ENCODE measurements at regions not wholly inside any gene's neighbourhood (a gene's known extent, or its start where the extent isn't known, plus 50 kb on each side); places are given as distances from the start of the nearest gene placed in this dataset.

DNA sequence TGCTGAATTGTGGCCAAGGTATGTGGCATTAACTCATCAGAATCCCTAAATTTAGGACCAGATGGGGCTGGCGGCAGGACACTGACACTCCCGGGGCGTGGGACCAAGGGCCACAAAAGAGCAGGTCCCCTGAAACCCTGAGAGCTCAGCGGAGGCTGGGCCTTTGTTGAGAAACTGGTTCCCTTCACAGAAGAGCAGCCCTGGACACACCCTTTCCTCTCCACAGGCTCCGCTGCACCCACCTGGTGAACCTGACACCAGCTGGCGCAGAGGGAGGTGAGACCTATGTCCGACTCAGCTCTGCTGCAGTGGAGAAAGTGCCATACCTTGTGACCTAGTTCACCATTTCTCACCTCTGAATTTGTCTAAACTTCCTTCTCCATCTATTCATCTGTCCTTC is 119.5 kb downstream of the RTP5 start:
- no peak overlapping the region for H3K27ac Mint-ChIP-seq
- H3K4me1 Mint-ChIP-seq, result peaks cover 13% of the 10 kb centered on the region
- H3K27me3 Mint-ChIP-seq (ENCODE audit: low read depth), result peaks cover 2% of the 10 kb centered on the region
- no peak overlapping the region for H3K4me3 Mint-ChIP-seq
- H3K9me3 Mint-ChIP-seq, result peaks cover 4% of the 10 kb centered on the region
- TF ChIP-seq, protein P1, sequence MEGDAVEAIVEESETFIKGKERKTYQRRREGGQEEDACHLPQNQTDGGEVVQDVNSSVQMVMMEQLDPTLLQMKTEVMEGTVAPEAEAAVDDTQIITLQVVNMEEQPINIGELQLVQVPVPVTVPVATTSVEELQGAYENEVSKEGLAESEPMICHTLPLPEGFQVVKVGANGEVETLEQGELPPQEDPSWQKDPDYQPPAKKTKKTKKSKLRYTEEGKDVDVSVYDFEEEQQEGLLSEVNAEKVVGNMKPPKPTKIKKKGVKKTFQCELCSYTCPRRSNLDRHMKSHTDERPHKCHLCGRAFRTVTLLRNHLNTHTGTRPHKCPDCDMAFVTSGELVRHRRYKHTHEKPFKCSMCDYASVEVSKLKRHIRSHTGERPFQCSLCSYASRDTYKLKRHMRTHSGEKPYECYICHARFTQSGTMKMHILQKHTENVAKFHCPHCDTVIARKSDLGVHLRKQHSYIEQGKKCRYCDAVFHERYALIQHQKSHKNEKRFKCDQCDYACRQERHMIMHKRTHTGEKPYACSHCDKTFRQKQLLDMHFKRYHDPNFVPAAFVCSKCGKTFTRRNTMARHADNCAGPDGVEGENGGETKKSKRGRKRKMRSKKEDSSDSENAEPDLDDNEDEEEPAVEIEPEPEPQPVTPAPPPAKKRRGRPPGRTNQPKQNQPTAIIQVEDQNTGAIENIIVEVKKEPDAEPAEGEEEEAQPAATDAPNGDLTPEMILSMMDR (IDR thresholded peaks at IDR 0.05; ENCODE audit: unreplicated experiment in 3 of 3), result no peak
- H3K36me3 Mint-ChIP-seq (ENCODE audit: low read depth), result no peaks in the 10 kb centered on the region

- TF ChIP-seq, protein P1 (IDR thresholded peaks at IDR 0.05; ENCODE audit: unreplicated experiment in 3 of 3), result no peak
- Mint-ChIP-seq H3K4me1 (peaks cover 10% of the 10 kb centered on the region), H3K27me3 (ENCODE audit: low read depth) (no peaks in the 10 kb centered on the region), H3K9me3 (peaks cover 4% of the 10 kb centered on the region), H3K27ac (no peak overlapping the region), H3K36me3 (ENCODE audit: low read depth) (no peaks in the 10 kb centered on the region), H3K4me3 (no peak overlapping the region)
These were observed 120.9 kb downstream of the RTP5 start for GRCh38 chr2:241990466-241990865.

GRCh38 chr2:241991299-241991698 is 121.8 kb downstream of the RTP5 start:
- no peaks in the 10 kb centered on the region for H3K27me3 Mint-ChIP-seq (ENCODE audit: low read depth)
- H3K36me3 Mint-ChIP-seq (ENCODE audit: low read depth), result no peaks in the 10 kb centered on the region
- peaks cover 2% of the 10 kb centered on the region for H3K4me1 Mint-ChIP-seq
- no peak overlapping the region for H3K4me3 Mint-ChIP-seq
- no peak overlapping the region for H3K27ac Mint-ChIP-seq
- TF ChIP-seq, protein P1 (IDR thresholded peaks at IDR 0.05; ENCODE audit: unreplicated experiment in 3 of 3), result no peak
- H3K9me3 Mint-ChIP-seq, result peaks cover 4% of the 10 kb centered on the region

DNA sequence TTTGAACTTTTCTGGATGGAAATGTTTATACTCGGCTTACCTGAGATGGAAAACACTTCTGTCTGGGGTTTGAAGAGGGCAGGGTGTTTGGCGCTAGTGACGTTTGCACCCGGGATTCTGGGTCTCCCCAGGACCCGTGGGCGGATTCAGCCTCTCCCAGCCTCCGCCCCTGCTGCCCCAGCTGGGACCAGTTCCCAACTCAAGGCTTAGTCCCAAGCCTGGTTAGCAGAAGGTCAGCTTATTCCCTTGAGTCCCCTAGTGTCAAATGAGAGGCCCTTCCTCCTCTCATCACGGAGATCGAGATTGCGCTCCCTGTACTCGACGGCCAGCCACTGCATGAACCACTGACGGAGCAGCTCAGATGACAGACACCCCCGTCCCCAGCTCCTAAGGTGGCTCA is 123.2 kb downstream of the RTP5 start:
- no peak overlapping the region for H3K27ac Mint-ChIP-seq
- H3K4me3 Mint-ChIP-seq, result no peak overlapping the region
- no peaks in the 10 kb centered on the region for H3K36me3 Mint-ChIP-seq (ENCODE audit: low read depth)
- H3K4me1 Mint-ChIP-seq, result no peaks in the 10 kb centered on the region
- no peaks in the 10 kb centered on the region for H3K9me3 Mint-ChIP-seq
- TF ChIP-seq, protein P1 (IDR thresholded peaks at IDR 0.05; ENCODE audit: unreplicated experiment in 3 of 3), result no peak
- no peaks in the 10 kb centered on the region for H3K27me3 Mint-ChIP-seq (ENCODE audit: low read depth)

- H3K27me3 Mint-ChIP-seq (ENCODE audit: low read depth), result no peaks in the 10 kb centered on the region
- no peaks in the 10 kb centered on the region for H3K4me1 Mint-ChIP-seq
- H3K4me3 Mint-ChIP-seq, result no peak overlapping the region
- TF ChIP-seq, protein P1 (IDR thresholded peaks at IDR 0.05; ENCODE audit: unreplicated experiment in 3 of 3), result no peak
- no peaks in the 10 kb centered on the region for H3K36me3 Mint-ChIP-seq (ENCODE audit: low read depth)
- H3K9me3 Mint-ChIP-seq, result no peaks in the 10 kb centered on the region
- H3K27ac Mint-ChIP-seq, result no peak overlapping the region
These were observed 124.0 kb downstream of the RTP5 start for GRCh38 chr2:241993386-241994005.

- no peaks in the 10 kb centered on the region for H3K9me3 Mint-ChIP-seq
- TF ChIP-seq, protein P1 (IDR thresholded peaks at IDR 0.05; ENCODE audit: unreplicated experiment in 3 of 3), result no peak
- H3K4me1 Mint-ChIP-seq, result no peaks in the 10 kb centered on the region
- H3K36me3 Mint-ChIP-seq (ENCODE audit: low read depth), result no peaks in the 10 kb centered on the region
- no peaks in the 10 kb centered on the region for H3K27me3 Mint-ChIP-seq (ENCODE audit: low read depth)
- H3K27ac Mint-ChIP-seq, result no peak overlapping the region
- no peak overlapping the region for H3K4me3 Mint-ChIP-seq
These were observed 124.6 kb downstream of the RTP5 start for GRCh38 chr2:241994086-241994485.
